Activated CD8-positive, alpha-beta T cell treated with anti-CD3 and anti-CD28 coated beads for 36 hours (primary cell): ENCODE measurements at regions not wholly inside any gene's neighbourhood (a gene's known extent, or its start where the extent isn't known, plus 50 kb on each side); places are given as distances from the start of the nearest gene placed in this dataset.

Source experiments
- ATAC-seq: fragments of 200-7000 bp; cut with Tn5 transposase; one replicate; pipeline ENCODE4 v1.10.0; 2021; ENCODE audit warnings: mild to moderate bottlenecking, moderate library complexity
- CTCF ChIA-PET: fragments of 350-600 bp; sonication (Branson Sonifier 250); formaldehyde crosslinking; loops from one replicate; lab custom pipeline; 2021; ENCODE audit warnings: antibody characterized with exemption; lab: Charles Lee
- POLR2A ChIA-PET: fragments of 350-600 bp; sonication (Branson Sonifier 250); formaldehyde crosslinking; loops from one replicate; lab custom pipeline; 2021; ENCODE audit warnings: antibody characterized with exemption; lab: Charles Lee
- DNase-seq: peaks from one replicate; pipeline ENCODE4 v3.0.0-alpha.2; 2020
- H3K27ac Mint-ChIP-seq: one replicate; pipeline ENCODE4 v1.8.0; 2021; ENCODE audit warnings: mild to moderate bottlenecking, mixed read lengths
- H3K27me3 Mint-ChIP-seq: one replicate; pipeline ENCODE4 v1.8.0; 2021; ENCODE audit warnings: mixed read lengths
- H3K36me3 Mint-ChIP-seq: one replicate; pipeline ENCODE4 v1.8.0; 2021; ENCODE audit warnings: low read depth, mixed read lengths
- H3K4me1 Mint-ChIP-seq: one replicate; pipeline ENCODE4 v1.8.0; 2021; ENCODE audit warnings: low read depth, mixed read lengths
- H3K4me3 Mint-ChIP-seq: one replicate; pipeline ENCODE4 v1.8.0; 2021; ENCODE audit warnings: mild to moderate bottlenecking, moderate library complexity, mixed read lengths
- H3K9me3 Mint-ChIP-seq: one replicate; pipeline ENCODE4 v1.8.0; 2021; ENCODE audit warnings: mixed read lengths
- CTCF ChIP-seq: fragments of 200-600 bp; IDR thresholded peaks from one replicate; pipeline ENCODE4 v1.8.0; 2022; ENCODE audit warnings: antibody characterized with exemption, mild to moderate bottlenecking
- intact Hi-C: fragments of 100-400 bp; cut with micrococcal nuclease; formaldehyde crosslinking; loops from one replicate; pipeline ENCODE4 v1.10.0; 2022

GRCh38 chr12:114275932-114276785 is 129.8 kb downstream of the TBX5 start:
- no peak overlapping the region for H3K4me3 Mint-ChIP-seq
- DNase-seq (no peak), ATAC-seq (no peak)
- H3K9me3 Mint-ChIP-seq, result no peaks in the 10 kb centered on the region
- intact Hi-C loops, result no loop called here
- no peaks in the 10 kb centered on the region for H3K4me1 Mint-ChIP-seq
- H3K36me3 Mint-ChIP-seq, result no peaks in the 10 kb centered on the region
- CTCF ChIA-PET, result no interaction called here
- TF ChIP-seq CTCF, result no peak
- POLR2A ChIA-PET, result no interaction called here
- peaks cover 11% of the 10 kb centered on the region for H3K27me3 Mint-ChIP-seq
- no peak overlapping the region for H3K27ac Mint-ChIP-seq

- Mint-ChIP-seq H3K36me3 (no peaks in the 10 kb centered on the region), H3K27me3 (peaks cover 12% of the 10 kb centered on the region), H3K27ac (no peak overlapping the region), H3K4me1 (no peaks in the 10 kb centered on the region), H3K4me3 (no peak overlapping the region), H3K9me3 (no peaks in the 10 kb centered on the region)
- POLR2A ChIA-PET, result no interaction called here
- TF ChIP-seq CTCF, result no peak
- ATAC-seq, result no peak
- intact Hi-C loops, result no loop called here
- CTCF ChIA-PET, result no interaction called here
- no peak for DNase-seq
These were observed 130.9 kb downstream of the TBX5 start for GRCh38 chr12:114275086-114275485.

- ATAC-seq (no peak), DNase-seq (no peak)
- no peaks in the 10 kb centered on the region for H3K9me3 Mint-ChIP-seq
- TF ChIP-seq CTCF, result no peak
- ChIA-PET POLR2A (interaction anchor here (0.6 kb wide), 1 partner anchor 20 kb away, joined by 3 read pairs; no protein-coding TSS in a partner anchor), CTCF (no interaction called here)
- no peak overlapping the region for H3K4me3 Mint-ChIP-seq
- H3K27me3 Mint-ChIP-seq, result peaks cover 13% of the 10 kb centered on the region
- intact Hi-C loops, result no loop called here
- H3K4me1 Mint-ChIP-seq, result no peaks in the 10 kb centered on the region
- H3K36me3 Mint-ChIP-seq, result no peaks in the 10 kb centered on the region
- no peak overlapping the region for H3K27ac Mint-ChIP-seq
These were observed 131.8 kb downstream of the TBX5 start for GRCh38 chr12:114274131-114274530.

- Mint-ChIP-seq H3K4me1 (no peaks in the 10 kb centered on the region), H3K9me3 (no peaks in the 10 kb centered on the region), H3K4me3 (no peak overlapping the region), H3K27ac (no peak overlapping the region), H3K27me3 (peaks cover 15% of the 10 kb centered on the region), H3K36me3 (no peaks in the 10 kb centered on the region)
- DNase-seq, result no peak
- no peak for TF ChIP-seq CTCF
- no peak for ATAC-seq
- intact Hi-C loops, result no loop called here
- CTCF ChIA-PET, result no interaction called here
- POLR2A ChIA-PET, result no interaction called here
These were observed 133.3 kb downstream of the TBX5 start for GRCh38 chr12:114272605-114273004.

- ChIA-PET POLR2A (no interaction called here), CTCF (no interaction called here)
- H3K27ac Mint-ChIP-seq, result no peak overlapping the region
- H3K36me3 Mint-ChIP-seq, result no peaks in the 10 kb centered on the region
- no peaks in the 10 kb centered on the region for H3K9me3 Mint-ChIP-seq
- intact Hi-C loops, result no loop called here
- ATAC-seq, result no peak
- TF ChIP-seq CTCF, result no peak
- no peaks in the 10 kb centered on the region for H3K4me1 Mint-ChIP-seq
- no peak overlapping the region for H3K4me3 Mint-ChIP-seq
- H3K27me3 Mint-ChIP-seq, result peaks cover 15% of the 10 kb centered on the region
- no peak for DNase-seq
These were observed 133.9 kb downstream of the TBX5 start for GRCh38 chr12:114272071-114272470.
